ENCODE measurements at regions not wholly inside any gene's neighbourhood (a gene's known extent, or its start where the extent isn't known, plus 50 kb on each side); places are given as distances from the start of the nearest gene placed in this dataset.
"Not testable (repeated sequence)": the region's sequence is repeated elsewhere in the genome, so short reads cannot be mapped to it uniquely, and the experiment has no call there.

DNA sequence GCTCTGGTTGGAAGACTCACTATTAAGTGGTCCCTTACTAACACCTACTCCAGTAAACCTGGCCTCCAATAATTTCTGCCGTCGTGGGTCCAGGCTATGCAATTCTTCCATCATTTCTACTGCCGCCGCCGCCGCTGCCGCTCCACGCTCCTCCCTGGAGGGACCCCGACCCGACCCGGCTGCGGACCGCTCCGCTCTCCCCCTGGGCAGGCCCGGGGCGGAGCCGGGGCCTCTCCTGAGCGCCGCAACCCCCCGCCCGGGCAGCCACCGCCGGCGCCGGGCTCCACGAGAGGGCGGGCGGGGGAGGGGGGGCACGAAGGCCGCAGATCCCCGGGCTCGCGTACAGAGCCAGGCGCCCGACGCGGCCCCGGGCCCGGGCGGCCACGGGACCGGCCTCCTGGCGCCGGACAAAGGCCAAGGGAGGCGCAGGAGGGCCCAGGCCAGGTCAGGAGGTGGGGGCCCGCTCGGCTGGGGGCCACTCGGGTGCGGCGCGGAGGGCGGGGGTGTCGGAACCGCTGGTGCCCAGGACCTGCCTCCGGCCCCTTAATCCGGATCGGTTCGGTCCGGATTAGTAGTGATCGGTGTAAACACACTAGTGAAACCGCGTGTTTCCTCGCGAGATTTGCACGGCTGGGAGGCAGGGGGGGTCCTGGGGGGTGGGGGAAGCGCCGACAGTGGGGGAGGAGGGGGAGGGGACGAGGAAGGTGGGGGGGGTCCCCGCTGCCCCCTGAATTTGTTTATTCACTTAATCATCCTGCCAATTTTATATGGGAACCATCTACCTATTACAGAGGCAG is 215.1 kb upstream of the CCL2 start:
- DNase-seq: peak; percentile 16 to 17

DNA sequence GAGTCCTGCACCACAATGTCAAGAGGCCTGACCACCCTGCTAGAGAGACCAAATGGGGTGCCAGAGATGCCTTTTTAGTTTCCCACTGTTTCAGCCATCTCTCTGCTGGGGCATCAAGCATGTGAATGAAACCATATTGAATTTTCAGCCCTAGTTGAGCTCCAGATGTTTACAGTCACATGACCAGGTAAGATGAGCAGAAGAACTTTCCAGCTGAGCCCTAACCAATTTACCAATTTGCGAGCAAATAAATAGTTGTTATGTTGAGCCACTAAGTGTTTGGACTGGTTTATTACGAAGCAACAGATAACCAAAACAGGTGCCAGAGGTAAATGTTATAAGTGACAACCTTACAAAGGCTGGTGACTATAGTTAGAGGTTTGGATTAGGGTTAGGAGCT is 209.1 kb upstream of the CCL2 start:
- no peak for DNase-seq

DNA sequence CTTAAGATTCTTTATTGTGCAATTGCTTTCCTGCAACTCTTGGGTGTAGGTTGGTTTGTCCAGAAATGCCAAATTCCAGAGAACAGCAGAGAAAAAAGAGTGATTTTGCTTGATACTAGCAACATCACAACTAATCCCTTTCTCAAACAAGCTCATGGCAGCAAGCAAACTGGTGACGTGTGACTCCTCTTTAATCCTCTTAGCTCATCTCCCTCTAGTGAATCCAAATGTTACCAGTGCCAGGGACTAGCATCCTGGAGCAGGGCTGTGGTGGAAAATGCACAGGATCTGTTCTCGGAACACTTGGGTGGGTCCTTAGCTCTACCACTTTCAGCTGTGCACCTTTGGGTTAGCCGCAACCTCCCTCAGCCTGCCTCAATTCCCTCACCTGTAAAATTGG is 204.0 kb upstream of the CCL2 start:
- no peak for DNase-seq

DNA sequence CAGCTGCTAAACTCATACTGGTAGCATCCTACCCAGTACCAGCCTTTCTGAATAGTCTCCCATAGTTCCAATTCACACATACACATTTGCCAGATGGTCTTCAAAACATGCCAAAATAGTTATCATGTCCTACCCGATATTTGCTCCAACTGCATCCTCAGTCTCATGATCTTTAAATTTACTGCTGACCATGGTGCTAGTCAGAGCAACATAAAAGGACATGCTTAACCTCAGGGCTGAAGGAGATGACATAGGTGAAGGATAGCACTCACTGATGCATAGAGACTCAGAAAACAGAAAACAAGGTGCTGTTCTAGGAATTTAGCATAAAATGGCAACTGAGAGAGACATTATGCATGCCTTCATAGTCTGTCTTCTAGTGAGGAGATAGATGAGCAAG is 200.6 kb upstream of the CCL2 start:
- DNase-seq: no peak

DNA sequence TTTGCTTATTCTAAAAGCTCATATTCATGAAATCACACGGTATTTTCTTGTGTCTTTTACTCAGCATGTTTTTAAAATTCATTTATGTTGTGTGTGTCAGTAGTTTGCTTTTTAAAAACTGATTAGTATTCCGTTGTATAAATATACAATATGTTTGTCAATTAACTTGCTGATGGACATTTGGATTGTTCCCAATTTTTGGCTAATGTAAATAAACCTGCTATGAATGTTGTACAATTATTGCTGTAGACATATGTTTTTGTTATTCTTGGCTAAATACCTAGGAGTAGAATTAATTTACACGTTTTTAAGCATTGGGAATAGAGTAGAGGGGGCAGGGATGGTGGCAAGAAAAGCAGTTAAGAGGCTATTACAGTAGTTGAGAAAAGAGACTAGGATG is 199.5 kb upstream of the CCL2 start:
- no peak for DNase-seq

DNA sequence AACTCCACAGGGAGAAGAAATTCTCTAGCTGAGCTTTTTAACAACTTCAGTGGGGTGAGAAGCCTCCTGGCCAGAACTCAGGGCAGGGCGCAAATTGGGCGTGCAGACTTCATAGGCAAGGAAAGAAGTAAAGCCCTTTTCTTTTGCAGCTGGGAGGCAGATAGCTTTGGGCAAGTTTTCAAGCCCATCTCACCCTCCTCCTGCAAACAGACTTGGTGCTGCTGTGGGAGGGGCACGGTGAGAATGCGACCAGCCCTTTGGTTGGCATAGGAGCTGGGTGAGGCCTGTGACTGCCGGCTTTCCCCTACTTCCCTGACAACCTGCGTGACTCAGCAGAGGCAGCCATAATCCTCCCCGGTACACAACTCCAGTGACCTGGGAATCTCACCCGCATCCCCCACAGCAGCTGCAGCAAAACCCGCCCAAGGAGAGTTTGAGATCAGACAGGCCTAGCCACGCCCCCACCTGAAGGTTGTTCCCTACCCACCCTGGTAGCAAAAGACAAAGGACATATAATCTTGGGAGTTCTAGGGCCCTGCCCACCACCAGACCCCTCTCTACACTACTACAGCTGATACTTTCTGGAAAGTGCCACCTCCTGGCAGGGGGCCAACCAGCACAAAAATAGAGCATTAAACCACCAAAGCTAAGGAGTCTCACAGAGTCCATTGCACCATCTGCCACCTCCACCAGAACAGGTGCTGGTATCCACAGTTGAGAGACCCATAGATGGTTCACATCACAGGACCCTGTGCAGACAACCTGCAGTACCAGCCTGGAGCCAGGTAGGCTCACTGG is 195.5 kb upstream of the CCL2 start:
- DNase-seq: no peak

DNA sequence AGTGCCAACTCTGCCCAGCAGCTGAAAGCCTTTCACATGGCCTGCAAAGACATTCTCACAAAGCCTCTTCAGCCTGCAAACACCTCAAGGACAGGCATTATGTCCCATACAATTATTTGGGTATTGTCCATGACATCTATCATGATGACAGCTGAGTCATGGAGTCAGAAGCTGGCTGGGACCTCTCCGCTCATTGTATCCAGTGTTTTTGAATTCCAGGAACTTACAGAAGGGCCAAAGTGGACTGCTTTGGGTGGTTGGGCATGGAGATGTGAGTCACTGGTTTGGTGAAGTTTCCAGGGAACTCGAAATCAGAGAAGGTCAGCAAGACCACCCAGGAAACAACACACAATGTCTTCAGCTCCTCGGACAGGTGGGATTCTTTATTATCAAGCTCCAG is 188.6 kb upstream of the CCL2 start:
- no peak for DNase-seq

DNA sequence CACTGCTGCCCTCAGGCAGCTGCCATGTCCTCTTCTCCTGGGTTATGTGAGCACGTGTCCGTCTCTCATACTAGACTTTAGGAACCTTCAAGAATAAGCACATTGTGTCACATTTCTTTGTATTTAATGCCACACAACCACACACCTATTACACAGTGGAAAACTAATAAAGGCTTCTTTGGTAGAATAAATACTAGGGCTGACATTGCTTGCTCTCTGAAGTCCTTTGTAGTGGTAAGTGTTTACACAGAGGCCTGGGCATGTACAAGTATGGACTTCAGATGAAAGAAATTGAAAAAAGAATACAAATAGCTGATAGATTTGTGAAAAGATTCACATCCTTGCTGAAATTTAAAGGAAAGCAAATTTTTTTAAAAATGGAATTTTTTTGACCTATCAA is 188.1 kb upstream of the CCL2 start:
- DNase-seq: no peak

DNA sequence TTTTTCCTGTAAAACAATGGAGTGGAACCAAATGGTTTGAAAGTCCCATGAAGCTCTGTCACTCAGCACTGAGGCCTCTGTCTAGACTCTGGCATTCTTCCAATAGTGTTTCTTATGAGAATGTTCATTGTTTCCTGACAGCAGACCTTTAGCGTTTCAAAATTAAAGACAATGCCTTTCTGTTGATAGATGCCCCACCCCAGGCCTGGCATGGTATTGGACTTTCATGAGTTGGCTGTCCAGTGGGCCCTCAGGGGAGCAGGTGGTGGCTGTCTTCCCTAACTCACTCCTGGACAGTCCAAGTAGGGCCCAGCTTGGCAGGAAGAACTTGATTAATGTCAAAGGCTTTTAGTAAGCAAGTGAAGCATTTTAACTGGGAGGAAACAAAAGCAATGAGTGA is 186.5 kb upstream of the CCL2 start:
- DNase-seq: no peak

DNA sequence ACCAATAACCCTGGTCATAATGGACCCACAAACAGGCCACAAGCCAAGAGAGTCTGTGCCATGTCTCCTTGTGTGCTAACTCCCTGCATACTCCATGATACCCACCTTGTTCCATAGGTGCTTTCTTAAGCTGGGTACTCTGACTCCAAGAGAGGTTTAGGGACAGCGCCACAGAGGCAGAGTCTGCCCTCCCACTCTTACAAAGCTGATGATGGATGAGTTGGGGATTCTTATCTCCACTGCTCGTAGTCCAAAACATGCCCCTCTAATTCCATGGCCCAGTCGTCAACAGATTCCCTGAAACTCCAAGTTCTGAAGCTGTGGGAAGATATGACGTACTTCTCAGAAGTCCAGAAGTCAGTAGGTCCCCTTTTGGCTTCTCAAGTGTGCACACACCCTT is 184.4 kb upstream of the CCL2 start:
- no peak for DNase-seq

DNA sequence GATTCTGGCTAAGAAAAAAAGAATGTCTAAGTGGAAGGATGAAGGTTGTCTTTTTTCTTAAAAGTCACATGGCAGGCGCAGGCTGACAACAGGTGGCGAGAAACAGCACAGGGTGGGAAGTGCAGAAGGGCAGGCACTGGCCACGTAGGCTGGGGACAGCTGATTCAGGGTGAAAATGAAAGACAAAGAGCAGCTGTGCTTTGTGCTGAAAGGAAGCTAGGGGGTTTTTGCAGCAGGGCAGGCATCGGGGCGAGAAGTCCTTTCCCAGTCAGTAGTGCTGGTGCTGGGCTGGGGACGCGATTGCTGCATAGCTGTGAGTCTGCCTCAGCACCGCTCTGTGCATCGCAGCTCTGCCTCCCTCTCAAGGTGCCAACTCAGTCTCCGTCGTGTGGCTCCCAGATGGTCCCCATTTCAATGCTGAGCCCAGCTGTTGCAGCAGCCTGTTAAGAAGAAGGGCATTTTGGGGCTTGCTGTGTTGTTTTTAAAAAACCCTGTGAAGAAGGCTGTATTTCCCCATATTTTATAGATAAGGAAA is 183.1 kb upstream of the CCL2 start:
- DNase-seq: no peak

DNA sequence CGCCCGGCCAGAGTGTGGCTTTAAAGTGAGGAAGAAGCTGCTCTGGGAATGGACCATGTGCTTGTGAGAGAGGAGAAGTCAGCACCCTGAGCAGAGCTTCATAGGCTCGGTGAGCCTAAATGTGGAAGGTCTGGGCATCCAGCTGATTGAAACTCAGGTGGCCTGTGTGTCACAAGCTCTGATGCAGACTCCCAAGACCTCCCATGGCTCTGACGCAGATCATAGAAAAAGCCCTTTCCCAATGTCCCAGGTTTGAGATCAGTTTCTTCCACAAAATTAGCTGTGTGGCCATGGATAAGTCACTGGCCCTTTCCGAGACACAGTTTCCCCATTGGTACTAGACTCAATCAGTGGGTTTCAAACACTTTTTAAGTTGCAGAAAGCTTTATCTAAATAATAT is 180.0 kb upstream of the CCL2 start:
- DNase-seq: no peak

DNA sequence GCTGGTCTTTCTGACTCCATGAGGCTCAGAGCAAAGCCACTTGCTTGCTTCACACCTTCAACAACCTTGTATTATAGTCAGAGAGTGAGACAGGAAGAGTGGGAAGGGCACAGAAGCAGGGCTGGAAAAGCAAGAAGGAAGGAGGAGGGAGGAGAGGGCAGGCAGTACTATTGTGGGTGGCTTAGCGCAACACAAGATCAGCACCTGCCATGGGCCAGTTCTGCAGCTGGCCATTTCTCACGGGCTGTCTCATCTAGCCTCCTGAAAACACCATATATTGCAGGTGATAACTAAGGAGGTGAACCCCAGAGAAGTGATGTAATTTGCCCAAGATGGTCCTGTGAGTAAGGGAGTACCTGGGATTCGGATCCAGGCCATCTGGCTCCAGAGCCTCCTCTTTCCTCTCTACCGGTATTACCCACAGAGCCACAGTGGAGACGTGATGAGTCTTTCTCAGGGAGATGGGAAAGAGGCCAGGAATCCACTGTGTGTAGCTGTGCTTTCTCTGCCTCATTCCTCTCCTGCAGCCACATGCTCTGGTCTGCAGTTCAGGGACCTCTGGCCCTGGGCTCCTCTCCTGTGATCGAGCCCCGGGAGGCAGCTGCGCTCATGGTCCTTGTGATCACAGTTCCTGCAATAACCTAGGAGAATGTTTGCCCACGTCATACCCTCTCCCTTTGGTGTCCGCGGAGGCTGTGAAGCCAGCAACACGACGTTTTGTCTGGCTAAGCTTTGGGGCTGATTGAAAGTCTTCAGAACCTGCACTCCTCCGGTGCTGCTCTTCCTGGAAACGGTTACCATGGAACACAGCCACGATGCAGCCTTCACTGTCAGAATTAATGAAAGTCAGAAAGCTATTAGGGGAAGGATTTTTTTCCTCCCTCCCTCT is 178.1 kb upstream of the CCL2 start:
- no peak for DNase-seq

DNA sequence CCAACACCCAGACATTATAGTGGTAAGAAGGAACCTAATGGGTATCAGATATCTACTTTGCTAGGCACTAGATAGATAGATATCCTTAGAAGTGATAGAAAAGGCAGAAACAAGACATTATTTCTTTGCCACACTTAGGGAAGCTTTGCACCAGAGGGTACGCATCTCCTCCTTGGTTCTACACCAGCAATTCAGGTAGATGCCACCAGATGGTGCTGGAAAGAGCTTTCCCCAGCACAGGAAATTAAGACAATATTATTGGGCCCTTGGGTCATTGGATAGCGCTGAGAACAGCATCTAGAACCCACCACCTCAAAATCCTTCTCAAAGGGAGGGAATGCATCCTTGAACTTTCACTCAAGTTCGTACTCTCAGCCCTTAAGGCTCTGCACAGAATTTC is 173.8 kb upstream of the CCL2 start:
- no peak for DNase-seq

DNA sequence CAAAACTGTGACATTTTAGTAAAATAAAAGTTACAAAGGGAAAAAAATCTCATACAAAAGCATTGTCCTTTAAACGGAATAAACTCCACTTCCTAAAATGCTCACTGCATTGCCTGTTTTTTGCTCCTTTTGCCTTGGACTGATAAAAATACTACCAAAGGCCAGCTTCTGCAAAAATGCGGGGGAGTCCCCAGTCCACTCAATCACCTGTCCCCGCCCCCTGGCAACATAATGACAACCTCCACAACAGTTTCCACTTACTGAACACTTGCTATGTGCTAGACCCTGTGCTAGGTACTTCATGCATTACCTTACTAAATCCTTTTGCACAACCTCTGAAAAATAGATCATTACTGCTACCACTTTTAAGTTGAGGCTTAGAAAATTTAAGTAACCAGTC is 172.7 kb upstream of the CCL2 start:
- DNase-seq: no peak

DNA sequence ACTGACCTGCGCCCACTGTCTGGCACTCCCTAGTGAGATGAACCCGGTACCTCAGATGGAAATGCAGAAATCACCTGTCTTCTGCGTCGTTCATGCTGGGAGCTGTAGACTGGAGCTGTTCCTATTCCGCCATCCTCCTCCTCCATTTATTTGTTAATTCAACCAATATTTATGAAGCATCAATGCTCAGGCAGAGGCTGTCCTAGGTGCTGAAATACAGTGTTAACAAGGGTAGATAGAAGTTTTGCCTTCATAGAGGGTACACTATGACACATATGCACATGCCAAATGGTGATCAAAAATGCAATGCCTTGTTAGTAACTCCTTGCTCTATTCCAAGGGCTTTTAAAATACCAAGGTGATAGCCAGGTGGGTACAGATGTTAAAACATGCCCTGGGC is 166.0 kb upstream of the CCL2 start:
- not testable (repeated sequence) for DNase-seq

DNA sequence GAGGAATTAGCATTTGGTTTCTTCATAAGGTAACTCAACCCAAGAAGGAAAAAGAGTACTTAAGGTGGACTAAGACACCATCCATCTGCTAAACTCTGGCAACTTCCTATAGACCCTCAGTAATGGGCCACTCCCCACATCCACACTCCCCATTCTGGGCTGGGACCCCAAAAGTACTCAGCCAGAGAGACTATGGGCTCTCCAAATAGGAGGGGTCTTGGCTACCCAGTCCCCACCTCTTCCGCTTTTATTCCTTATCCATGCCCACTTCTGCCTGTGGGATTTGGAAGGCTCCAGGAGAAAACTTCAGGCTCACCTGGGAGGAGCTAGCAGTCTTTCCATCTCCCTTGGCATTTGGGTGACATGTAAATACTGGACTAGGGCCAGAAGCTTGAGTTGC is 164.5 kb upstream of the CCL2 start:
- DNase-seq: no peak

DNA sequence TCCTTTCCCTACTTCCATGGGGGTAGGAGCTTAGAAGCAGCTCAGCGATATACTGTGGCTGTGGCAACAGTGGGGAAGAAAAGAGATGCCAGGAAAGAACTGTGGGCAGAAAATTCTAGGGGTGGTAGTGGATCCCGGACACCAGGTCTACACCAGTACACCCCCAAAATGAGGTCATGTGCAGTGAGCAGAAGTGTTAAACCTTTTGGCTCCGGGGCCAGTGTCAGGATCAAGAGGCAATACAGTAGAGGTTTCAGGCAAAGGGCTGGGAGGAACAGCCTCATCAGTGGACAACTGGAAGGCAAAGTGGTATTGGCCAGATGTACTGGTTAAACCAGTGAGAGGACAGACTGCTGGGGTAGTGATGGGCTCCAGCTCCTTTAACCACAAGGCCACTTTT is 163.1 kb upstream of the CCL2 start:
- DNase-seq: no peak

DNA sequence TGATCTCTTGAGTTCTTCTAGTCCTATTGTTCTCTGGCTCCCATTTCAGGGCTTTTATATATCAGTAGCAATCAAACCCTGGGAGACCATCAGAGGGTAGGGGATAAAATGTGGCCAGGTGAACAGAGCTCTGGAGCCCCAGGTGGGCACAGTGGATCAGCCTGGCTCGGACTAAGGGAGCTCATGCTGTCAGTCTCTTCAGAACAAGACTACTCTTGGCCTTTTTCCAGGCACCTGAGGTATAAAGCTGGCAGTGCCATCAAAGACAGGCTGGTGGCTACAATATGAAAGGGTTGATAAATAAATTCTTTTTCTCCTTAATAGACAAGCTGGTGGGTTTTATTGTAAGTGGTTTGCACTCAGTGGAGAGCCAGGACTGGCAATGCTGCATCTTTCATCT is 160.0 kb upstream of the CCL2 start:
- no peak for DNase-seq

DNA sequence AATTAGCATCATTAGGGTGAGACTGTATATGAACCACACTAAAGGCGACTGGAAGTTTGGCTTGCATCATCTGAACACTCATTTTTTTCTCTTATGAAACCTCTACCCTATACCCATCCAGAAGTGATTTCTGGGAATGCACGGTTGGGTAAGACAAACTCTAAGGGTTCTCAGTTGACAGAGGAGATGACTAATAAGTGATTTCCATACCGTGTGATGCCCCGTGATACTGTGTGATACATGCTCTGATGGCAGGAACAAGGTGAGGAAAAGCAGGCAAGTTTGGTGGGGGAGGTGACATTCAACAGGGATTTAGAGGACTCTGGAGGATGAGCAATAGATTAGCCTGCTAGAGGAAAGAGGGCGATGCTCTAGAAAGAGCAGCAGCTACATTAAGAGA is 156.4 kb upstream of the CCL2 start:
- DNase-seq: no peak

DNA sequence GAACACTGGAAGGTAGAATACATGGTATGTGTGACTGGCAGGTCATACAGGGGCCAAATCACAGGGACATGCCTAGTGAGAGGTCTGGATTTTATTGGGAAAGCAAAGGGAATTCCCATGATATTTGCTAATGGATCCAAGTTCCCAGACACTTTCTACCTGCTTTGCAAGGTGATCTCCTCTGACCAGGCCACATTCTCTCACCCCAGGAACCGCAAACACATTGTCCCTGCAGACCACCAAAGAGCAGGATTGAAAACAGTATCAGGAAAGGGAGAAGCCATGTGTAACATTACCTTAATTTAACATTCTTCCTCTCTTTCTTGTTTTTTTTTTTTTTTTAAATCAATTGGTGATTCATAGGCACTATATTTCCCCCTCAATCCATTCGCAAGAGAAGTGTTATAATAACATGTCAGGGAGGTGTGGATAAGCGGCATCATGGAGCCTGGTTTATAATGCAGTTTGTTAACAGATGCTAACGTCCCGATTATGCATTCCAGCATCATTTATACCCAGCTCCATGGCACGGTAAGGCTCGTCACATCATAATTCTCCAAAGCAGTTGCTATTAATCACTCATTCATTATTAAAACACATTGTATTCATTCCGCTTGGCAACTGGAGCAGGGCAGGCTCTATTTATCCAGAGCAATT is 155.1 kb upstream of the CCL2 start:
- no peak for DNase-seq

DNA sequence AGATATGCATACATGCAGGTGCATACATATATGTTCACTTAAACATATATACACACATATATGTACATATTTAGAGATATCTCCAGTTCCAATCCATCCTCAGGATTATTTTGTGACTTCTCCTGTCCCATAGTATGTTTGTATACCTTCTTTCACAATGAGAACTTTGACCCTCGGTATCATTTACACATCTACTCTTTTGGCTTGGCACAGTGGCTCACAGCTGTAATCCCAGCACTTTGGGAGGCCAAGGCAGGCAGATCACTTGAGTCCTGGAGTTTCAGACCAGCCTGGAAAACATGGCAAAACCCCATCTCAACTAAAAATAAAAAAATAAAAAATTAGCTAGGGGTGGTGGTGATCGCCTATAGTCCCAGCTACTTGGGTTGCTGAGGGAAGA is 148.1 kb upstream of the CCL2 start:
- DNase-seq: no peak

DNA sequence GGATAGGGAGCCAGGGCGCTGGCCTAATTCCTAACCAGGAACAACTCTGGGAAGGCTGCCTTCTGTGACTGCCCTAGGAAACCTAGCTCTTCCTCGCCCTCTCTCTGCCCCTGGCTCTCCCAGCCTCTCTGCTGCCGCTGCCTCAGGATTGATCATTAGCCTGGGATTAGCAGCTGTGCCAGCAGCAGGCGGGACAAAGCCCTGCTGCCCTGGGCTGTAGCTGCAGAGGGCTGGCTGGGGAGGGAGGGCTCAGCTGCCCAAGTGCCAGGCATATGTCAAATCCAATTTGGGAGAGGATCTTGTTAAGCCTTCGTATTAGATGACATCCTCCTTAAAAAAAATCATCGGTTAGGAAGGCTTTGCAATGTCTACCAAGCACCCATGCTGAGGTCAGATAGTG is 144.8 kb upstream of the CCL2 start:
- DNase-seq: no peak

Data from stimulated activated CD4-positive, alpha-beta T cell treated with anti-CD3 and anti-CD28 coated beads, Interleukin-2, amount 100 ng/mL, for 24 hours (primary cell).